ENCODE measurements at regions not wholly inside any gene's neighbourhood (a gene's known extent, or its start where the extent isn't known, plus 50 kb on each side); places are given as distances from the start of the nearest gene placed in this dataset.

GRCh38 chrX:83186632-83187031 lies 321.5 kb upstream of the POU3F4 start:
- Histone ChIP-seq H2AFZ (ENCODE audit: low read depth, low read length, poor library complexity, severe bottlenecking) (no peak overlapping the region), H3K4me1 (ENCODE audit: control insufficient read depth in 1 of 2, insufficient read depth in 2 of 2, low read length in 2 of 2) (no peaks in the 10 kb centered on the region), H3K27me3 (ENCODE audit: insufficient read depth, low read length) (no peaks in the 10 kb centered on the region), H4K20me1 (ENCODE audit: insufficient read depth) (no peaks in the 10 kb centered on the region), H3K9ac (ENCODE audit: low read length) (no peak overlapping the region), H3K4me2 (ENCODE audit: low read length) (no peak overlapping the region), H3K9me2 (ENCODE audit: insufficient read depth) (no peaks in the 10 kb centered on the region), H3K36me3 (ENCODE audit: control insufficient read depth in 1 of 2, insufficient read depth in 2 of 2, low read length in 2 of 2) (no peaks in the 10 kb centered on the region), H3K4me3 (replicated peaks in 1 of 2; ENCODE audit: low read depth in 1 of 2, low read length in 2 of 2) (no peak overlapping the region), H3K79me2 (ENCODE audit: insufficient read depth, low read length) (no peaks in the 10 kb centered on the region), H3K27ac (ENCODE audit: low read depth, low read length) (no peak overlapping the region), H3K9me3 (ENCODE audit: control insufficient read depth in 1 of 2, insufficient read depth in 1 of 2, low read depth in 1 of 2, low read length in 2 of 2) (no peaks in the 10 kb centered on the region; a peak in 1 of 4 replicates)
- ATAC-seq (no peak), DNase-seq (ENCODE audit: low read depth, low spot score) (no peak)
- POLR2A ChIA-PET: no interaction called here
- CTCF ChIA-PET: no interaction called here
- BruUV-seq (replicated peaks): no TSS peak
- TF ChIP-seq YY1 (IDR thresholded peaks at IDR 0.05; ENCODE audit: extremely low read depth, insufficient replicate concordance, low read depth, low read length) (no peak), ATF3 (IDR thresholded peaks at IDR 0.05) (no peak), POLR2A (IDR thresholded peaks at IDR 0.05; ENCODE audit: borderline replicate concordance, extremely low read depth, insufficient read depth, insufficient read length) (no peak), CBX3 (IDR thresholded peaks at IDR 0.05; ENCODE audit: low read depth) (no peak), JUND (IDR thresholded peaks at IDR 0.05) (no peak)
- intact Hi-C loops (cut with micrococcal nuclease): no loop called here
- RAD21 ChIA-PET (ENCODE audit: low non-redundant PET in 1 of 2, low total read pairs in 2 of 2, uncharacterized antibody in 2 of 2, unreplicated experiment in 2 of 2): no interaction called here

Measured in HCT116 (cell line).